Body of pancreas (tissue), 4 donors: ENCODE measurements at regions not wholly inside any gene's neighbourhood (a gene's known extent, or its start where the extent isn't known, plus 50 kb on each side); places are given as distances from the start of the nearest gene placed in this dataset.

Experiments
- POLR2A ChIP-seq, 3 donors: fragments of 450-650 bp; IDR thresholded peaks; one replicate each; pipeline ENCODE4 v1.6.1; 2016; ENCODE audit warnings: antibody characterized with exemption in 3 of 3, mild to moderate bottlenecking in 2 of 3
- TF ChIP-seq, protein P1 (sequence below), 7 experiments: fragments of 450-650 bp in 4 of 7; fragments of 200-600 bp in 3 of 7; sonication (generic) in 3 of 7; IDR thresholded peaks; one replicate each; pipeline ENCODE4 v1.5.1; 2016 to 2019; ENCODE audit warnings: antibody characterized with exemption in 7 of 7

DNA sequence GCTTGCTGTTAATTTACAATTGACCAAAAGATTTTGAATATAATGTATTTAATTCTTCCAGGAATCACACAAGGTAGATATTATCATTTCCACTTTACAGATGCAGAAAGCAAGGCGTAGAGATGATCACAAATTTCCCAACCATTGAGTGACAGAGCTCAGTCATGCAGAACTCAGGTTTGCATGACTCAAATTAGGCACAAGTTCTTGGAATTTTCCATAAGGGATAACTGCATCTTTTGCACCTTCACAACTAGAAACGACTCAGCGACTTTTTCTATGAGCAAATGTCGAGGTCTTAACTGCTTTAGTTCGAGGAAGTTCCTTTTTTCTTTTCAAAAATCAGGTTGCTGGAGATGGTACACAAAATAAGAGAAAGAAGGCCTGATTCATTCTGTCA is 265.5 kb upstream of the PAPPA start:
- TF ChIP-seq, protein P1, sequence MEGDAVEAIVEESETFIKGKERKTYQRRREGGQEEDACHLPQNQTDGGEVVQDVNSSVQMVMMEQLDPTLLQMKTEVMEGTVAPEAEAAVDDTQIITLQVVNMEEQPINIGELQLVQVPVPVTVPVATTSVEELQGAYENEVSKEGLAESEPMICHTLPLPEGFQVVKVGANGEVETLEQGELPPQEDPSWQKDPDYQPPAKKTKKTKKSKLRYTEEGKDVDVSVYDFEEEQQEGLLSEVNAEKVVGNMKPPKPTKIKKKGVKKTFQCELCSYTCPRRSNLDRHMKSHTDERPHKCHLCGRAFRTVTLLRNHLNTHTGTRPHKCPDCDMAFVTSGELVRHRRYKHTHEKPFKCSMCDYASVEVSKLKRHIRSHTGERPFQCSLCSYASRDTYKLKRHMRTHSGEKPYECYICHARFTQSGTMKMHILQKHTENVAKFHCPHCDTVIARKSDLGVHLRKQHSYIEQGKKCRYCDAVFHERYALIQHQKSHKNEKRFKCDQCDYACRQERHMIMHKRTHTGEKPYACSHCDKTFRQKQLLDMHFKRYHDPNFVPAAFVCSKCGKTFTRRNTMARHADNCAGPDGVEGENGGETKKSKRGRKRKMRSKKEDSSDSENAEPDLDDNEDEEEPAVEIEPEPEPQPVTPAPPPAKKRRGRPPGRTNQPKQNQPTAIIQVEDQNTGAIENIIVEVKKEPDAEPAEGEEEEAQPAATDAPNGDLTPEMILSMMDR (IDR thresholded peaks at IDR 0.05) = no peak
- TF ChIP-seq POLR2A (IDR thresholded peaks at IDR 0.05) = no peak
